Retina (tissue), 1 donor: ENCODE measurements at regions not wholly inside any gene's neighbourhood (a gene's known extent, or its start where the extent isn't known, plus 50 kb on each side); places are given as distances from the start of the nearest gene placed in this dataset.
"Not testable (repeated sequence)": the region's sequence is repeated elsewhere in the genome, so short reads cannot be mapped to it uniquely, and the experiment has no call there.

Experiments
- DNase-seq: peaks from one replicate; pipeline ENCODE4 v3.0.0-alpha.2; 2016

DNA sequence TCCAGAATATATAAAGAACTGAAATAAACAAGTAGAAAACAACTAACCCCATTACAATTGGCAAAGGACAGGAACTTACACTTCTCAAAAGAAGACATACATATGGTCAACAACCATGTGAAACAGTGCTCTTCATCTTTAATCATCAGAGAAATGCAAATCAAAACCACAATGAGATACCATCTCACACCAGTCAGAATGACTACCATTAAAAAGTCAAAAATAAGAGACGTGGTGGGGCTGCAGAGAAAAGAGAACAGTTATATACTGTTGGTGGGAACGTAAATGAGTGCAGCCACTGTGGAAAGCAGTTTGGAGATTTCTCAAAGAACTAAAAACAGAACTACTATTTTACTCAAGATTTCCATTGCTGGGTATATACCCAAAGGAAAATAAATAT is 1696.3 kb upstream of the TMEFF2 start:
- DNase-seq, result no peak

DNA sequence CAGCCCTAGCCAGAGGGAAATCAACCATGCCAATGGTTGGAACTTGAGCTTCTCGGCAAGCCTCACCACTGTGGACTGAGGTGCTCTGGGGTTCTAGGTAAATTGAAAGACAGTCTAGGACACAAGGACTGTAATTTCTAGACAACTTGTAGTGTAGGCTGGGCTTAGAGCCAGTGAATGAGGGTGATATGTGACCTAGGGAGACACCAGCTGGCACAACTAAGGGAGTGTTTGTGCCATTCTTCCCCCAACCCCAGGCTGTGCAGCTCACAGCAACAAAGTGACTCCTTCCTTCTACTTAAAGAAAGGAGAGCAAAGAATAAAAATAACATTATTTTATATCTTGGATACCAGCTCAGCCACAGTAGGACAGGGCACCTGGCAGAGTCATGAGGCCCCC is 1690.7 kb upstream of the TMEFF2 start:
- no peak for DNase-seq

DNA sequence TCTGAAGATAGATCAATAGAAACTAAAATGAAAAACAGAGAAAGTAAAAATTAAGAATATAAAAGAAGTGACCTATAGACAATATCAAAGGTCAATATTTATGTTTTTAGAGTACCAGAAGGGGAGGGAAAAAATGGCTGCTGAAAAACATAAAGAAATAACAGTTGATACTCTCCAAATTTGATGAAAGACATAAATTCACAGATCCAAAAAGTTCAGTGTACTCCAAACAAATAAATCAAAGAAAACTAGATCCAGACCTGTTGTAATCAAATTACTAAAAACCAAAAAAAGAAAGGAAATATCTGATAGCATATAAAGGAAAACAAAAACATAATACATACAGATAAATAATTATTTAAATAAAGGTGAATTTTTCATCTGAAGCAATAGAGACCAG is 1689.1 kb upstream of the TMEFF2 start:
- no peak for DNase-seq

DNA sequence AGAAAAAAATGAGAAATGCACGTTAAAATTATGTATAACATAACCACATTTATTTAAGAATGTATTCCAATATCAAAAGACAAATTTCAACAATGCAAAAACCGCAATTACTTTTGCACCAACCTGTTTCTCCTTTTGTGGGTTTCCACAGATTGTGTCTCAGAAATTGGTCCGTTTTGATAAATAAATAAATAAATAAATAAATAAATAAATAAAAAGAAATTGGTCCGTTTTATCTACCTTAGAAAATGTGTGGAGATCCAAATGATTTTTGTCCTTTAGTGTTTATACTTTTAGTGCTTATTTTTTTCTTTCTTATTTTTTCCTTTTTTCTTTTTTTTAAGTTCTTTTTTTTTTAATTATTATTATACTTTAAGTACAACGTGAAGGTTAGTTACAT is 1682.2 kb upstream of the TMEFF2 start:
- DNase-seq, result no peak

DNA sequence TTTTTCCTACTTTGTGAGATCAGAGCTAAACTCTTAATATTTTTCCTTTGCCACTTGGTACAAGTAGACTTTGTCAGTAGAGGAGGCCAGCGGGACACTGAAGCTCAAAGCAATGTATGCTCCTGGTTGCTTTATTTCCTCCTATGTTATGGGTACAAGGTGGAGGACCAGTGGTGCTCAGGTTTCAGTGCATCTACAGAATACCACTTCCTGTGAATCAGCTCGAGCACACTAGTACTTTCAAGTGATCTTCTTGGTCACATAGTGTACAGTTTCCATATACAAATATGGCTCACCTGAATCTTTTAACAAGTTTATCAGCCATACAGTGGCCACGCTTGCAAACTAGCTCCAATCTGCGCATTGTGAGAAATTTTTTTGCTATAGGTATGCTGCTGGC is 1674.8 kb upstream of the TMEFF2 start:
- no peak for DNase-seq

DNA sequence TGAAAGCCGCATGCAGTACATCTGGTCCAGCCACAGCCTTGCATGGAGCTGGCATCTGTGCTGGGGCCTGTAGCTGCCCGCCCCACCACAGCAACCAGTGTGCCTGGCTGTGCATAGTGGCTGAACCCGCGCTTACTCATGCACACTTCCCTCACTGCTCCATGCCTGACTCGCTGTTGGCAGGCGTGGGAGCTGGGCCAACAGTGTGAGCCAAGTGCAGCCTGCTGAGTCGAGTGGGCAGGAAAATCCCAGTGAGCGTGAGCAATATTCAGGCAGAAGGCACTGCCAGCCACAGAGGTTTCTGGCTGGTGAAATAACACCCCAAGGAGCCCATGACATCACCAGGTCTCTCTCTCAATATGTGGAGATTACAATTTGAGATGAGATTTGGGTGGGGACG is 1674.1 kb upstream of the TMEFF2 start:
- no peak for DNase-seq

DNA sequence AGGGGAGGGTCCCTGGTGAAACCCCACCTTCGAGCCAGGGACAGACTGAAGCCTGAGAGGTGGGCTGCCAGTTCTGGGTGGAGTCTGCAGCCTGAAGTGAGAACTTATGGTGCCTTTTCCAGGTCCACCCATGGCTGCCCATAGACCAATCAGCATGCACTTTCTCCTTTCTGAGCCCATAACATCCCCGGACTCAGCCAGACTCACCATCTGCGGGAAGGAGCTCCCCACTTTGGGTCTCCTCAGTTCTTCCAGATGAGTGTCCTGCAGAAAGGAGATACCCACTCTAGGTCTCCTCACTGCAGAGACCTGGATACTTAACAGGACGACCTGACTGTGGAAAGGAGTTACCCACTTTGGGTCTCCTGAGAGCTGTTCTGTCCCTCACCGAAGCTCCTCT is 1673.4 kb upstream of the TMEFF2 start:
- no peak for DNase-seq

DNA sequence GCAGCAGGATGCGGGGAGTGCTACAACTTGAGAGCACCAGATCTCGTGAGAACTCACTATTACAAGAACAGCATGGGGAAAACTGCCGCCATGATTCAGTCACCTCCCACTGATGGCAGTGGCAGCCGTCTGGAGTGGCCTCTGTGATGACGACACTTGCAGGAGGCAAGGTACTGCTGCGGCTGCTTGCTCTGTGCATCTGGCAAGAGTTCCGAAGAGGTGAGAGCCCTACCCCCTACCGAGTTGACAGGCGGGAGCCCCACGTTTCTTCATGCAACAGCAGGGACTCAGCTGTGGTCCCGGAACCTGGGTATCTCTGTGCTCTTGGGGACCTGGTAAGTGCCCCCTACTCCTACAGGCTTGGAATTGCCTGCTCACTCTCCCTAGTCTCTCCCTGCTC is 1672.7 kb upstream of the TMEFF2 start:
- DNase-seq, result no peak

DNA sequence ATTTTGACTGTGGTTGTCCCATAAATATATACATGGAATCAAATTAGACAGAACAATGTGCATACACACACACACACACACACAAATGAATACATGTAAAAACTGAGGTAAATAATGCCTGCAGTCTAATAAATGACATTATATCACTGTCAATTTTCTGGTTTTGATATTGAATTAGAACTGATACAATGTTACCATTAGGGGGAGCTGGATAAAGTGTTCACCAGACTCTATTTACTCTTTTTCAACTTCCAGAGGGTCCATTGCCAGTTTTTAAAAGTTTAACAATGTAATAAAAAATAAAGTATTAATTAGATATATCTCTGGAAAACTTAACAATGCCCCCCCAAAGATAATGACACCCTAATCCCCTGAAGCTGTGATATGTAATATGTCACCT is 1666.8 kb upstream of the TMEFF2 start:
- no peak for DNase-seq

DNA sequence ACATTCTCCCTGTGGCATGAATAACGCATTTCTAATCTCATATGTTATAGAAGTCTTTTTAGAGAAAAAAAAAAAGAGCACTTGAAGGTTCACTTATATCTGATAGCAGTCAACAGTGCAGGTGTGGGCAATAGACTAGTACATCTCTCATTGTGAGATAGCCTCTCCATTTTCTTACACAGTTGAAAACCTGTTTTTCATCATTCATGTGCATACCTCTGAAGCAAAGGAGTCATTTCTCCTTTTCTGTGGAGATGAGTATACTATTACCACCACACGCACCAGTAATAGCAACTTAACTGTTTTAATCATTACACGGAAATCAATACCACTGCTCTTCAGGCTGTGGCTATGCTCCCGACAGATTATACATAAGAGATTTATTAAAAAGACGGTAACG is 1653.3 kb upstream of the TMEFF2 start:
- DNase-seq, result no peak

DNA sequence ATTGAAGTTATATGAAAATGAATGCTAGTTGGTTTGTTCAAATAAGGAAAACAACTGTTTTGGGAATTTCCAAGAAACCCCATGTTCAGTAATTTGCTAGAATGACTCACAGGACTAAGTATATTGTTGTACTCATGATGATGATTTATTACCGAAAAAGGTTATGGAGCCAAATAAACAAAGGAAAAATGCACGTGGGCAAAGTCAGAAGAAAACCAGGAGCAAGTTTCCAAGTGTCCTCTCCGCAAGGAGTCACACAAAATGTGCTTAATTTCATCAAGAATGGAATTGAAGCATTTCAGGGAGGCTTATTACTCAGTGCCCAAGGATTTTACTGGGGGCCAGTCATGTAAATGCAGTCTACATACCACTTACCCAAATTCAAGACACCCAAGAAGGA is 1652.4 kb upstream of the TMEFF2 start:
- DNase-seq, result no peak

DNA sequence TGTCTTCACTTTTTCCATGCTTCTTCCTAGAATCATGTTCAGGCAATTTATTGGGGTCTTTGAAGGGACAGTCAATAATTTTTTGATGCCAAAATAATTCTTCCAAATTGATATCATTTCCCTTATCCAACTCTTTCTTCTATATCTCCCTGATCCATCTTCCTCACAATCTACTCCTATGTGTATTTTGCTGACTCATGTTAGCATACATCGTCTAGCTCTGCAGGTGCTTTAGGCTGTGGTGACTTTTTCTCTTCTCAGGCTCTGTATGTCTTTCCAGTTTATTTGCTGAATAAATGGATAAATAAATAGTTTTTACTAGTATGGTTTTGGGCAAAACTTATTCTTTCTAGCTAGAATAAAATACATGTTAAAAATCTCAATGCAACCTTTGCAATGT is 1650.9 kb upstream of the TMEFF2 start:
- DNase-seq, result no peak

DNA sequence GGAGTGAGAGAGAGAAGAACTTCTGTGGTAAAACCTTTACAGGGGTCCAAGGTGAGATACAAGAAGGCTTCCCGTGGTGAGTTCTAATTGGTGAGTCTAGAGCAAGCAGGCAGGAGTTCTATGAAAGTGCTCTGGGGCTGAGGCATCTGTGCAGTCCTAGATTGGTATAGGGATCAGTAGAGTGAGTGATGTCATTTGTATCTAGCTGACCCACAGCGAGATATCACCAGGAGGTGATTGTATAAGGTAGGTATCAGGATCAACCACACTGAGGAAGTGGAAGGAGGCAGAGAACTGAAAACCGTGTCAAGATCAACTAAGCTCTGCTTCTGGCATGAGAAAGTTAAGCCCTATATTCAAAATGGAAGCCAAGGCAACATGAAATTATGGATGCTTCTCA is 1648.9 kb upstream of the TMEFF2 start:
- no peak for DNase-seq

DNA sequence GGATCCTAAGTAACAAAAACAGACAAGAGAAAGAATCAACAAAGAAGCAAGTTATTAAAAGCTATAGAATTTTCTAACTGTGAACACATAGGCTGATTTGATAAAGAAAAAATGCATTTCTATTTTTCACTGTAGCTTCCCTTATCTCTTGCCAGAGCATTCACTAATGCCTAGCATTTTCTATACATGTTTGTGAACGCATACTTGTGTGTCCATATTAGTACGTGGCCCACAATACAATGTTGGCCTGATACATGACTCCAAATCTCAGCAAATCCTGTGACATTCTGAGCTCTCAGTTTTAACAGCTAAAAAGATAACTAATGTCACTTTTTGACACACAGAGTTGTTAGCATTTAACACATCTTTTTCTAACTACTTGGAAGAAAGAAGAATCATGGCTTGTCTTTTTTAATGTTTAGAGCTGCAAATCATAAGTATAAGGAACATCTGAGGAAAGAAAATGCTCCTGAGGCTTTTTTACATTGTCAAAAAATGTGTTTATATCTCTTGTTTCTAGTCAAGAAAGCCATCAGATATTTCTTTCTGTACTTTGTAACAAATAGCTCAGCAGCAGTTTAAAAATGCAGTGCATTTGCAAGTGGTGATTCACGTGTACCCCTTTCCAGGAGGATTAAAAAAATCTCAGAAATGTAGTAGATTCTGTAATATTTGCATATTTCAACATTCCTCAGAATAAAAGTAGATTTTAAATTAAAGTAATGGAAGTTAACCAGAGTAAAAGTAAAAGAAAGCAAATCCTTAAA is 1646.8 kb upstream of the TMEFF2 start:
- no peak for DNase-seq

DNA sequence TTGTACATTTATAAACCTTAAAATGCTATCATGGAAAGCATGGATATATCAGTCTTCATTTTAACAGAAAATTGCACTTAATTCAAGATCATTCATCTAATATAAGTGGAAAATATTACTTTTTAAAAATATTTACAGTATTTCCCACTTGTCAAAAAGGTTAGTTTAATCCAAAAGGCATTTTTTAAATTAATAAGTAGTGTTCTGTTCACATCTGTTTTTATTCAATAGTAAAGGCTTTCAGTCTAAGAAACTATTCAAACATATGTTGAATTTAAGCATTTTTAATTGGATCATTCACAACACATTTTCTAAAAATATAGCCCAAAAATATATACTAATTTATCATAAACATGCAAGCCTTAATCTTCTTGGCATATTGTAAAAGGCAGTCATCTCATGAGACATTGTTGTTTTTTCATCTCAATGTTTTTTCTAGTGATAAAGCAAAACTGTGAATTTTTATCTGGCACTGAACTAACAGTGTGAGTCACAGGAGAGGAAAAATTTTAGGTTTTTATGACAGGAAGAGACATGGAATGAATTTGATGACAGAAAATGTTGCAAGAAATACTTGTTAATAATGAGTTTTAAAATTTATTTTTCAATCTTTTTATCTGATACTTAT is 1642.5 kb upstream of the TMEFF2 start:
- DNase-seq, result no peak

DNA sequence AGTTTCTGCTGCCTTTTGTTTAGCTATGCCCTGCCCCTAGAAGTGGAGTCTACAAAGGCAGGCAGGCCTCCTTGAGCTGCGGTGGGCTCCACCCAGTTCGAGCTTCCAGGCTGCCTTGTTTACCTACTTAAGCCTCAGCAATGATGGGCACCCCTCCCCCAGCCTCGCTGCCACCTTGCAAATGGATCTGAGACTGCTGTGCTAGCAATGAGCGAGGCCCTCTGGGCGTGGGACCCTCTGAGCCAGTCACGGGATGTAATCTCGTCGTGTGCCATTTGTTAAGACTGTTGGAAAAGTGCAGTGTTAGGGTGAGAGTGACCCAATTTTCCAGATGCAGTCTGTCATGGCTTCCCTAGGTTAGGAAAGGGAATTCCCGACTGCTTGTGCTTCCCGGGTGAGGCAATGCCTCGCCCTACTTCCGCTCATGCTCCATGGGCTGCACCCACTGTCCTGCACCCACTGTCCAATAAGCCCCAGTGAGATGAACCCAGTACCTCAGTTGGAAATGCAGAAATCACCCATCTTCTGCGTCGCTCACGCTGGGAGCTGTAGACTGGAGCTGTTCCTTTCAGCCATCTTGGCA is 1641.8 kb upstream of the TMEFF2 start:
- DNase-seq, result not testable (repeated sequence)

DNA sequence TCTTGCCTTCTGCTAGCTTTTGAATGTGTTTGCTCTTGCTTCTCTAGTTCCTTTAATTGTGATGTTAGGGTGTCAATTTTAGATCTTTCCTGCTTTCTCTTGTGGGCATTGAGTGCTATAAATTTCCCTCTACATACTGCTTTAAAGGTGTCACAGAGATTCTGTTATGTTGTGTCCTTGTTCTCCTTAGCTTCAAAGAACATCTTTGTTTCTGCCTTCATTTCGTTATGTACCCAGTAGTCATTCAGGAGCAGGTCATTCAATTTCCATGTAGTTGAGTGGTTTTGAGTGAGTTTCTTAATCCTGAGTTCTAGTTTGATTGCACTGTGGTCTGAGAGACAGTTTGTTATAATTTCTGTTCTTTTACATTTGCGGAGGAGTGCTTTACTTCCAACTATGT is 1639.2 kb upstream of the TMEFF2 start:
- DNase-seq, result not testable (repeated sequence)

DNA sequence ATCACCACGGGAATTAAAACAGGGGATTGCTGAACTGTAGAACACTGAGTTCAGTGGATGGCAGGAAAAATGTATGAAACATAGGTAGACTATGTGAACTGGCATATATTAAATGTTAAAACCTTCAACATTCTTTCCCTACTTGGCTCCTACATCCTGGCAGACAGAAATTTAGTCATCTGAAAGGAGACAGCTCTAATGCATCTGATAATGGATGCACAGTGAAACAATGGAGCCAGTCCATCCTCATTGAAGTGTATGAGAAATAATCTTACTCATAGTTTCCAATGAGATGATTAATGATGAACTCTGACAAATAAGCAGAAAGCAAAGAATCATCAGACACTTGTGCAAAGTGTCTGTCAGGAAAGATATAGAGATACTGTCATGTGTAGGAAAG is 1629.7 kb upstream of the TMEFF2 start:
- no peak for DNase-seq

DNA sequence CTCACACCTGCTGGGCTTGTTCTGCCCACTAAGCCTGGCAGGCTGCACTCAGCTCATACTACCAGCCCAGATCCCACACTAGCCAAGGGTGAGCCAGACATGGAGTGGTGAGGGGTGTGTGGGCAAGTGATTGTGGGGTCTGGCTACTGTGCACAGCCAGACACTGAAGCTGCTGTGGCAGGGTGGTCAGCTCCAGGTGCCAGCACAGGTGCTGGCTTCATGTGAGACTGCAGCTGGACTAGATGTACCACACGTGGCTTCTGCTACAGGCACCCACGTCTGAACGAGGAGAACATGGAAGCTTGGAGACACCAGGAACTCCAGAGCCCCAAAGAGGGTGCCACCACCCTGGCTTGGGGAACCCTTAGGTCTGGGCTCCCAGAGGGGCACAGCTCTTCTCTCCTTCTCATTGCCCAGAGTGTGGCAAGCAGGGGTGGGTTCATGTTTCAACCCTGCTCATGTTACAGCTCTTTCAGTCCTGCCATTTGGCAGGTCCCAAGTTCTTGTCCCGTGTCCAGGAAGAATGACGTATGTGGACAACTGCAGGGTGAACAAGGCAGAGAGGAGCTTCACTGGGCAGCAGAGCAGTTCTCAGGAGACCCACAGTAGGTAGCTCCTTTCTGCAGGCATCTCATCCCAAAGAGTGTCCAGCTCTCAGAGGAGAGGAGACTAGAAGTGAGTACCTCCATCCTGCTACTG is 1624.2 kb upstream of the TMEFF2 start:
- DNase-seq, result no peak

DNA sequence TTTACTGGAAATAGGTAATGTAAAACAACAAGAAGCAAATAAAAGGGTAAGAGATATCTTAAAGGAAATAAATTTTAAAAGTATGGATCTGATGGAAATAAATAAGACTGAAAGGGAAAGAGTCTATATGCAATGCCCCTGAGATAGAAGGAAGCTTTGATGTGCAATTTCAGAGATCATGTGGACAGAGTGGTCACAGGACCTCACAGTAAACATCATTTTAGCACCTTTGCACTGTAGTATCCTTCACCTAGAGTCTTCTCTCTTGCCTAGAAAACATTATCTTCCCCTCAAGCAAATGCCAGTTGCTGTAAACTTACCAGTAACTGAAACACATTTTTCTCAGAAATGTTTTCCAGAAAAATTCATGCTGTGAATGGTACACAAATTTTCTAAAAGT is 1621.3 kb upstream of the TMEFF2 start:
- DNase-seq, result no peak

DNA sequence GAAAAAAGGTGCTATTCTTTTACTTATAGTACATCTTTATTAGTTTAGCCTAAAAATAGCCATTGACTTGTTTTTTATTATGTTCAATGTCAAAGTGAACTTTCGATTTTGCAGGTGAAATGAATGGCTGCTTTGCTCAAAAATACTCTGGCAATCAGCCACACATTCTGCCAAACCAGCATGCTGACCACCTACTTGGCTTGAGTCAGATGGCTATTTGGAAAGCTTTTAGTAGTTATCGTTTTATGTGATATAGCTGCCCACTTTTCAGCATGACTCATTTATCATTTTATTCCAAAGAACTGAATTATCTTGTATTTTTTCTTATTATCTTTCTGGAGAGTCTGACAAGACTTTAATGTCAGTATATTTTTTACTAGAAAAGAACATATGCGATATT is 1615.8 kb upstream of the TMEFF2 start:
- no peak for DNase-seq

DNA sequence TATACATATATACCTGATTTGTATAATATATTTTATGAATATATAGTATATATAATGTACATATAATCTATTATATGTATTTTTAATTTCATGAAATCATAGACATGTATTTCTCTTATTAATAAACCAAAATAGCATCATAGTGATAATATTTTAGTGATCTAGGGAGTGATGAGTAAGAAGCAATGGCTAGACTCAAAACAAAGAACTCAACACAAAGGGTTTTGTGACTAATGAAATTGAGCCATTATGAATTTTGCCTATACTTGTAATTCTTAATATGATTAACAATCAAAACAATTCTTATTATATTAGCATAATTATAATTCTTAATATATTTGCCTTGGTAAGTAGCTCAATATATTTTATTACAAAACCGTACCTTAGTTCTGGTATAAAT is 1614.1 kb upstream of the TMEFF2 start:
- no peak for DNase-seq

DNA sequence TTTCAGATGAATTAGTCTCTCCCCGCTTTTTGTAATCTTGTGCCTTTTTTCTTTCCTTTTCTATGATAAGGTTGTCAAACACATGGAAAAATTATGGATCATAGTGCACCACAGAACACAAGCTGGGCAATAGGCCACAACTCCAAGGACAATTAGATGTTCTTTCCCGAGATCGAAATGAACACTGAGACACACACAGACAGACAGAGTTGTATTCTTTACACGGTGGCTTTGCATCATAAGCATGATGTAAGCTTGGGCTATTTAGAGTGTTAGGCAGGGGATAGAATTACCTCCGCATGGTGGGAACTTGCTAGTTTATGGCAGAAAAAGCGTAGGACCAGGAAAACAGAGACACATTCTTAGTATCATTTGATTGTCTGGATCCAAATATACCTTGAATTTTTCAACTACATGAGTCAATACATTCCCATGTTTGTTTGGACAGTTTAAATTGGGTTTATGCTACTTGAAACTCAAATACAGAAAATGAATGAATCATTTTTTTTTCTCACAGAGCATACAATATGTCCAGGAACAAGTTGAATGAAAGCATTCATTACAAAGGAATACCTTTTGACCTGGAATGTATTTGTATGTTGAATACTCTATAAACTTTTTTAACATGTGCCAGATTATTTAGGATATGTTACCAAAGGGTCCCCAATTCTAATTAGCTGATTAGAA is 1611.5 kb upstream of the TMEFF2 start:
- no peak for DNase-seq
